HEK293T (cell line): ENCODE measurements at regions not wholly inside any gene's neighbourhood (a gene's known extent, or its start where the extent isn't known, plus 50 kb on each side); places are given as distances from the start of the nearest gene placed in this dataset.

Experiments
- CTCF ChIA-PET: fragments of 350-600 bp; formaldehyde crosslinking; extraction: SDS; loops from one replicate; lab custom pipeline; 2021; ENCODE audit warnings: antibody characterized with exemption, inconsistent platforms; lab: Yijun Ruan, JAX
- POLR2A ChIA-PET: fragments of 350-600 bp; formaldehyde crosslinking; extraction: SDS; loops from one replicate; lab custom pipeline; 2020; ENCODE audit warnings: antibody characterized with exemption, inconsistent platforms; lab: Yijun Ruan, JAX
- DNase-seq: peaks from one replicate; pipeline ENCODE4 v3.0.0; 2012; ENCODE audit warnings: mixed read lengths; ENCODE audit errors: extremely low spot score
- ARNT ChIP-seq: fragments of 450-650 bp; IDR thresholded peaks from 2 replicates; pipeline ENCODE4 v1.6.1; 2017; ENCODE audit warnings: mild to moderate bottlenecking
- BHLHE40 ChIP-seq: fragments of 450-650 bp; IDR thresholded peaks from 2 replicates; pipeline ENCODE4 v1.6.1; 2016; ENCODE audit warnings: mild to moderate bottlenecking, moderate library complexity, borderline replicate concordance
- CTBP1 ChIP-seq: fragments of 450-650 bp; IDR thresholded peaks from 2 replicates; pipeline ENCODE4 v1.6.1; 2016; ENCODE audit warnings: borderline replicate concordance
- ELF4 ChIP-seq: fragments of 450-650 bp; IDR thresholded peaks from 2 replicates; pipeline ENCODE4 v1.6.1; 2017; ENCODE audit warnings: antibody characterized with exemption
- FOXA1 ChIP-seq: fragments of 450-650 bp; IDR thresholded peaks from 2 replicates; pipeline ENCODE4 v1.6.1; 2016; ENCODE audit warnings: mild to moderate bottlenecking
- FOXK2 ChIP-seq: fragments of 450-650 bp; IDR thresholded peaks from 2 replicates; pipeline ENCODE4 v1.6.1; 2016; ENCODE audit warnings: mild to moderate bottlenecking
- FOXM1 ChIP-seq: fragments of 450-650 bp; IDR thresholded peaks from 2 replicates; pipeline ENCODE4 v1.6.1; 2017; ENCODE audit warnings: mild to moderate bottlenecking, borderline replicate concordance
- HDGF ChIP-seq: fragments of 450-650 bp; IDR thresholded peaks from 2 replicates; pipeline ENCODE4 v1.6.1; 2017; ENCODE audit warnings: antibody characterized with exemption, borderline replicate concordance
- L3MBTL2 ChIP-seq: fragments of 450-650 bp; conservative IDR thresholded peaks from 2 replicates; pipeline ENCODE4 v1.6.1; 2016; ENCODE audit warnings: mild to moderate bottlenecking
- LEF1 ChIP-seq: fragments of 450-650 bp; IDR thresholded peaks from 2 replicates; pipeline ENCODE4 v1.6.1; 2017; ENCODE audit warnings: mild to moderate bottlenecking, borderline replicate concordance
- NFRKB ChIP-seq: fragments of 450-650 bp; IDR thresholded peaks from 2 replicates; pipeline ENCODE4 v1.6.1; 2016; ENCODE audit warnings: mild to moderate bottlenecking, moderate library complexity
- PKNOX1 ChIP-seq: fragments of 450-650 bp; IDR thresholded peaks from 2 replicates; pipeline ENCODE4 v1.6.1; 2016
- SP1 ChIP-seq: fragments of 450-650 bp; IDR thresholded peaks from 2 replicates; pipeline ENCODE4 v1.6.1; 2017
- SUZ12 ChIP-seq: fragments of 450-650 bp; IDR thresholded peaks from 2 replicates; pipeline ENCODE4 v1.6.1; 2016; ENCODE audit warnings: mild to moderate bottlenecking
- TARDBP ChIP-seq: fragments of 450-650 bp; IDR thresholded peaks from 2 replicates; pipeline ENCODE4 v1.6.1; 2016
- ZNF384 ChIP-seq: fragments of 450-650 bp; IDR thresholded peaks from 2 replicates; pipeline ENCODE4 v1.6.1; 2016

DNA sequence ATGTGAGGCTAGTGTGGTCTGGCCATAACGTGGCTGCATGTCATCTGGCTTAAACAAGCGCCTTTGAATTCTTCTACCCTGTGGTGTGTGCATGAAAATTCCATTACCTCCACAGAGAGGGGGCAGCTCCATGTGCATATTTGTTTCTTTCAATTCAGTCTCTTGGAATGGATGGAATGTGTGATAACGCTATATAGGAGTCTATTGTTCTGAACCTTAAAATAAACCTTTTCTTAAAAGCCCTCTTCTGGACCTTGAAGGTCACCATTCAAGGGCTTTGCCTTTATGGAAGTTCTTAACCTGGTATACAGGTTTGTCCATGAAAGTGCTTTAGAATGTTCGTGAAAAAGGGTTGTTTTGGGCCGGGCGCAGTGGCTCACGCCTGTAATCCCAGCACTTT is 118.2 kb upstream of the ADGRL2 start:
- no peak for DNase-seq
- POLR2A ChIA-PET: no interaction called here
- TF ChIP-seq CTBP1: no peak
- no peak for TF ChIP-seq L3MBTL2
- no peak for TF ChIP-seq FOXA1
- no peak for TF ChIP-seq FOXM1
- TF ChIP-seq ARNT: no peak
- no peak for TF ChIP-seq BHLHE40
- CTCF ChIA-PET: no interaction called here

- DNase-seq: no peak
- ChIA-PET POLR2A (no interaction called here), CTCF (no interaction called here)
- TF ChIP-seq SUZ12: no peak
- no peak for TF ChIP-seq TARDBP
- no peak for TF ChIP-seq BHLHE40
- no peak for TF ChIP-seq L3MBTL2
- TF ChIP-seq CTBP1: no peak
- TF ChIP-seq ELF4: no peak
- no peak for TF ChIP-seq ARNT
- no peak for TF ChIP-seq LEF1
- no peak for TF ChIP-seq FOXM1
- no peak for TF ChIP-seq HDGF
- no peak for TF ChIP-seq FOXA1
- no peak for TF ChIP-seq ZNF384
- no peak for TF ChIP-seq NFRKB
- no peak for TF ChIP-seq FOXK2
- TF ChIP-seq PKNOX1: no peak
- no peak for TF ChIP-seq SP1
Observed at GRCh38 chr1:81681601-81682266, 119.0 kb upstream of the ADGRL2 start.

DNA sequence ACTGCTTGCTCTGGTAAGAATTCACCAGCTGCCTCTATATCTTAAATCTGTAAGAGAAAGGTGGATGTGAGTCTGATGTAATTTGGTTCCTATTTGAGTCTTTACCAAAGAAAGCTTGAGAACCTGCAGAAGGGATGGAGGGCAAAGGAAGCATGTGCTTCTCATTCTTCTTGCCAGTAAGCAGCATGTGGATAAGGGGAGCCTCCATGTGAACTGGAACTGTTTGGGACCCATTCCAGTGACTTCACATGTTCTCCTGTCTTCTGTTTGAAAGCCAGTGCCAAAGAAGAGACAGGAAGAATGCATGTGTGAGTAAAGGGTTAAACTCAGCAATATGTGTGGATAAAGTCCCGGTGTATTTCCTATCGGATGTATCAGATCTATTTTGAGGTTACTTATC is 119.6 kb upstream of the ADGRL2 start:
- ChIA-PET CTCF (no interaction called here), POLR2A (no interaction called here)
- TF ChIP-seq LEF1 (no peak), SP1 (no peak), FOXM1 (no peak), FOXA1 (no peak), ARNT (no peak), FOXK2 (no peak), BHLHE40 (no peak), L3MBTL2 (no peak), CTBP1 (no peak), PKNOX1 (no peak), ZNF384 (no peak), NFRKB (no peak), SUZ12 (no peak), ELF4 (no peak), HDGF (no peak), TARDBP (no peak)
- no peak for DNase-seq

DNA sequence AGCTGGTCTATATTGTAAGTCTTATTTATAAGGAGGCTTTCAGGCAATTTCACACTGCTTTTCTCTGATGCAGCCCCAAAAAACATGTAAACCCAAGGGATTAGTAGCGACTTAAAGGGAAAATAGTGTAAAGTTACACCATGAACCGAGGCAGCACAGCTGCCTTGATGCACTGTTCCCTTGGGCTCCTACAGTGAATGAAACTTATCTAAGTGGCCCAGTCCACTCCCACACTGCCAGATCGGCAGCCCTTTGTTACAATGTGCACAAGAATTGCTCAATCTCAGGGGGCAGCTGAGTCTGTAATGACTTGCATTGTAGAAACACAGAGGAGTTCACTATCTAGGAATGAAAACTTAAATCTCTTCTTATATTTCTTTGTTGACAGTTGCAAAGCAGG is 120.8 kb upstream of the ADGRL2 start:
- DNase-seq: no peak
- TF ChIP-seq TARDBP (no peak), LEF1 (no peak)
- POLR2A ChIA-PET: no interaction called here
- CTCF ChIA-PET: no interaction called here

GRCh38 chr1:81678779-81679178 is 122.0 kb upstream of the ADGRL2 start:
- DNase-seq: no peak
- ChIA-PET POLR2A (no interaction called here), CTCF (no interaction called here)
- TF ChIP-seq ELF4: no peak
- TF ChIP-seq PKNOX1: no peak
- TF ChIP-seq L3MBTL2: no peak
- TF ChIP-seq SUZ12: no peak
- no peak for TF ChIP-seq ARNT
- no peak for TF ChIP-seq FOXM1
- no peak for TF ChIP-seq FOXA1
- TF ChIP-seq FOXK2: no peak
- TF ChIP-seq TARDBP: no peak

DNA sequence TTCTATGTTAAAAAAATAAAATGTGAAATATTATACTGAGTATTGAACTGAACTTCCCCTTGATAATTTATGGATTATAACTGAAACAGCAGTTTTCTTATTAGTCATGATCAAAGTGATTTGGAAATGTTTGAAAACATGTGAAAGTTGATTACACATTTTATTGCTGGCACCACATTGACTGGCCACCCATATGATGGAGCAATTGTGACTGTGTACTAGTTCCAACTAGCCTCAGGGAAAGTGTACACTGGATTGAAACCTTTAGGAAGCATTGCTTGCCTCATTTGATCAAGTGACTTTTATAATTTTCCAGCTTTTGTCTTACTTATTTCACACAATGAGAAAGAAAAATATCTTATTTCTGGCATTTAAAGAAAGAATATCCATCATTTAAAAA is 128.0 kb upstream of the ADGRL2 start:
- TF ChIP-seq SUZ12: no peak
- no peak for TF ChIP-seq L3MBTL2
- no peak for TF ChIP-seq FOXK2
- no peak for TF ChIP-seq PKNOX1
- TF ChIP-seq LEF1: no peak
- TF ChIP-seq ELF4: no peak
- TF ChIP-seq NFRKB: no peak
- TF ChIP-seq TARDBP: no peak
- TF ChIP-seq SP1: no peak
- TF ChIP-seq FOXM1: no peak
- TF ChIP-seq FOXA1: no peak
- TF ChIP-seq HDGF: no peak
- no peak for TF ChIP-seq CTBP1
- TF ChIP-seq ARNT: no peak
- TF ChIP-seq BHLHE40: no peak
- no peak for TF ChIP-seq ZNF384
- no peak for DNase-seq
- ChIA-PET POLR2A (no interaction called here), CTCF (interaction anchor here (0.8 kb wide), 1 partner anchor 18 kb away, joined by 4 read pairs; no protein-coding TSS in a partner anchor)
